Dedifferentiated amniotic fluid mesenchymal stem cell (primary cell): ENCODE measurements at regions not wholly inside any gene's neighbourhood (a gene's known extent, or its start where the extent isn't known, plus 50 kb on each side); places are given as distances from the start of the nearest gene placed in this dataset.
A peak's percentile ranks its signal among the peaks of the same experiment; 100 is the strongest.
"Not testable (repeated sequence)": the region's sequence is repeated elsewhere in the genome, so short reads cannot be mapped to it uniquely, and the experiment has no call there.

Source experiments
- DNase-seq: peaks from one replicate; pipeline ENCODE4 v3.0.0-alpha.2; 2016; ENCODE audit errors: extremely low spot score

DNA sequence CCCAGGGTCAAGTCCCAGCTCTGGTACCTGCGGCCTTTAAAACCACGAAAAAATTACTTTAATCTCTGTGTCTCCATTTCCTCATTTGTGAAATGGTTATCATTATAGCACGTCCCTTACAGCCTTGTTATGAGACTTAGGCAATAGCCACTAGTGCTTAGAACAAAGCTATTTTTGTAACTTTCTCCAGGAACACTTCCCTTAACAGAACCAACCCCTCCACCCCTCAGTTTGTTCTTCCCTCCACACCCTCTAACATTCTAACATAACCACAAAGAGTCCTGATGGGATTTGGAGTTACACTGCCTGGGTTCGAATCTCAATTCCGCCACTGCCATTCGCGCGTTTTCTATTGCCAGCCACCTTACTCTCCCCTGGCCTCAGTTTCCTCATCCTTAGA is 2777.4 kb upstream of the TPTE start:
- DNase-seq, result not testable (repeated sequence)

DNA sequence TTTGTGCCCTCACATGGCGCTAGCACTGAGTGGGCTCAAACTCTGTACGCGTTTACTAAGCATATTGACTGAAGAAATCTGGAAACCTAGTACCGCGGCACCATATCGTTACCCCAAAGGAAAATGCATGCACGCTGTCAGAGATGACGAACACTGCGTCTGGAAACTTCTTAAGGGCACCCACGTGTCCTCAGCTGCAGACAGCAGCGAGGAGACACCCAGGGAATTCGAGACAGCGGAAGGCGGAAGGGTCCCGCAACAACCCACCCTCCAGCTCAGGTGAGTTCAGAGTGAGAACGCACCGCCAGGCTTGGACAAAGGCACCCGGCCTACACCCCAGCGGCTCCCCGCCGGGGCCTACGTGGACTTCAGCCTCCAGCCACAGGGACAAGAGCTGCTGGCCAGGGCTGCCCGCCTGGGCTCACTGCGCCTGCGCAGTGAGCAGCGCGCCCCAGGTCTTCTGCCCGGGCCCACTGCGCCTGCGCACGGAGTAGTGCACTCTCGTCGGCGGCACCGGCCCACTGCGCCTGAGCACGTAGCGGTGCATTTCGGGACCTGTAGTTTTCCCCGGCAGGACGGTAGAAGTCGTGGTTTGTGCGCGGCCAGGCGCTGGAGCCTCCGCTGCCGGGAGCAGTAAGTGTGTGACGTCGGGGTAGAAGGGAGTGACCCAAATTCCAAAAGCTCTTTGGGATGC is 2776.8 kb upstream of the TPTE start:
- DNase-seq, result not testable (repeated sequence)

DNA sequence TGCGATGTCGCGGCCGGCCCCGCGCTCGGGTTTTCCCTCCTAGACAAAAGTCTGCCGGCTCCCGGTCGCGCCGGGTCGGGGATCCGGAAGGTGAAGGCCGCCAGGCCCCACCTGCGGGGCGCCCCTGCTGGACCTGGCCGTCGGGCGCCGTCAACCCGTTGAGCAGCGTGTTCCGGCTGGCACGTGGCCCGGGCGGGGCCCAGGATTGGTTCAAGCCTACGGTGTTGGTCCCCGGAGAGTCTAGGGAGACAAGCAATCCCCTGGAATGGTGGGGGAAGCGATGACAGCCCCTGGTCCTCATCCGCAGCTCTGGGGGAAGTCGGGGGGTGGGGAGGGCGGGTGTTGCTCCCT is 2776.3 kb upstream of the TPTE start:
- DNase-seq, result not testable (repeated sequence)

DNA sequence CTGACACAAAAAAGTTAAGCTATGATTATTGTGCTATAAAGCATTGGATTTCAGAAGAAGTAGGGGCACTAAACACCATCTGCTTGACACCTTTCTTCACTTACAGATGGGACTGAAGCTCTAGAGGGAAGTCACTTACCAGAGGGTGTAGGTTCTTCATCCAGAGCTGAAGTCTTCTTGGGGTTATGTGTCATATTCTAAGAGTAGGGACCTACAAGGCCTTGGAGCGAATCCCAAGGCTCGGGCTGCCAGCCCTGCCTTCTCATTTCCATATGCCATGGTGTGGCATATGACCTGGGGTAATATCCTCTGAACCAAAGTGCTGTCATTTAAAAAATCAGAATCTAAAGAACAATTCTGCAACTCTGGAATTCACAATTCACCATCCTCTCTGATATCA is 2773.4 kb upstream of the TPTE start:
- DNase-seq, result not testable (repeated sequence)

DNA sequence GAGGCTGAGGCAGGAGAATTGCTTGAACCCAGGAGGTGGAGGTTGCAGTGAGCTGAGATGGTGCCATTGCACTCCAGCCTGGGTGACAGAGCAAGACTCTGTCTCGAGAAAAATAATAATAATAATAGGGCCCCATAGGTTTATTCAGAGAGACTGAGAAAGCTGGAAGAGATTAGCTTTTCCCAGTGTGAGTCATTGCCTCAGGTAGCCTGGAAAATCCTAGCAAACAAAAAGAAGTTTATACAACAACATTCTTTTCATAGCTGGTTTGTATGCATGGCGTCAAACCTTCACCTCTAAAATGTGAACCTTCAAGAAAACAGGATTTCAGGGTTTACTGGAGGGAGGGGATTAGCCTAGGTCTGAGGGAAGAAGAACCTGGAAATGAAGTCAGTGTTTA is 2768.8 kb upstream of the TPTE start:
- not testable (repeated sequence) for DNase-seq

DNA sequence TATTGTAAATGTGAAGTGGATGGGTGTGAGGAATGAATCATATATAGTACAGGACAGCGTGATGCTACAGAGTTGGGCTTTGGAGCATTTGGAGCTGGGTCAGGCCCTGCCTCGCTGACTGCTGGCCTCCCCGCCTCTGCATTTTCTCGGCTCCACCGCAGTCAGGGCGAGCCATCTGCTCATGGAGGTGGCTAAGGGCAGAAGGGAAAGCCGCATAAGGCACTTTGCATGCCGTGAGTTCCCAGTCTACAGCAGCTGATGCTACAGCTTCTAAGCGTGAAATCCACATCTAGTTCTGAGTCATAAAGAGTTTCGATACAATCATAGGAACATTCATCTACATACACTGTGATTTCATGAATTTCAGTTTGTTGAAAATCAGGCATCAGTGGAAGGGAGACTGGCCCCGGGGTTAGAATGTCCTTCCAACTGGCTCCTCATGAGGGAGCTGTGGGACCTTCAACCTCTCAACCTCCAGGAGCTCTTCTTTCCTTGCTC is 2768.0 kb upstream of the TPTE start:
- not testable (repeated sequence) for DNase-seq

DNA sequence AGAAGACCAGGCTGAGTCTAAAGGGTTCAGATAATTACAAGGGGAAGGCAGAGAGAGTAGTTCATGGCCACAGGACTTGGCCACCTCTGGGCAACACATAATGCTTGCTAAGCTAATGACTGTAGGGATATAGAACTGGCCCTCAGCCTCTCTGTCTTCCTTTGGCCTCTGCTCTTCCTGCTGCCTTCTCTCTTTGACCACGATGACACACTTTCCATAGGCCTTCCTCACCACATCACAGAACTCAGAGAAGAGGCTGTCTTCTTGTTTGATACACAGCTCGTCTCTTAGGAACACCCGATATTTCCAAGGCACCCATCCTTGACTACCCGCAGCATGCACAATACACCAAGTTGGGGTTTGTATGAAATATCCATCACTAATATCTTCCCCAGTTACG is 2751.4 kb upstream of the TPTE start:
- not testable (repeated sequence) for DNase-seq

DNA sequence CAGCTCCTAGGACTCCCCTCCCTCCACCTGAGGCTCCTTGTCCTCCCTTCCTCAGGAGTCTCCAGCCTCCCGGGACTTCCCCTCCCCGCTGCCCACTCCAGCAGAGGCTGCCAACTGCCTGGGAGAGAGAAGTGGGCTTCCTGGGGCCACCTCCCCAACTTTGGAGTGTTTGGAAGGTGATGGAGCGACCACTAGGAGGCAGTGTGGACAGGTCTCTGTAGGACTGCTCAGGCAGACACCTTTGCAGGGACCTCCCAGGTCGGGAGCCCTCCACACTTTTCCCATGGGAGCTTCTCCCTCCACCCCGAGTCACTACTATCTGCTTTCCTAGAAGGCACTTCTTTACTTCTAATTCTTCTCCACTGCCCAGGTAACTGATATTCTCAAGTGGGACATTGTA is 2747.2 kb upstream of the TPTE start:
- DNase-seq, result not testable (repeated sequence)

DNA sequence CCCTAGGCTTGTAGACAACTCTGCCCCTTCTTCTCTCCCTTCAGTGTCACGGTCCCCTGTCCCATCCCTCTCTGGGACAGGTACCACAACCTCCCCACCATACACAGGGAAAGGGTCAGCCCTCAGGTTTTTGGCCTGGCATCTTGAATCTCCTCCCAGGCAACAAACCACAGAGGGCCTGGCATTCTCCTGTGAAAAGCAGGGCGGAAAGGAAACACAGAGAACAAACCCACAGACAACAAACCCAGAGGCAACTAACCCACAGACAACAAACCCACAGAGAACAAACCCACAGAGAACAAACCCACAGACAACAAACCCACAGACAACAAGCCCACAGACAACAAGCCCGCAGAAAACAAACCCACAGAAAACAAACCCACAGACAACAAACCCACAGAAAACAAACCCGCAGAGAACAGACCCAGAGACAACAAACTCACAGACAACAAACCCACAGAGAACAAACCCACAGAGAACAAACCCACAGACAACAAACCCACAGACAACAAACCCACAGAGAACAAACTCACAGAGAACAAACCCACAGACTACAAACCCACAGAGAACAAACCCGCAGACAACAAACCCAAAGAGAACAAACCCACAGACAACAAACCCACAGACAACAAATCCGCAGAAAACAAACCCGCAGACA is 2745.9 kb upstream of the TPTE start:
- DNase-seq, result peak; percentile 10

DNA sequence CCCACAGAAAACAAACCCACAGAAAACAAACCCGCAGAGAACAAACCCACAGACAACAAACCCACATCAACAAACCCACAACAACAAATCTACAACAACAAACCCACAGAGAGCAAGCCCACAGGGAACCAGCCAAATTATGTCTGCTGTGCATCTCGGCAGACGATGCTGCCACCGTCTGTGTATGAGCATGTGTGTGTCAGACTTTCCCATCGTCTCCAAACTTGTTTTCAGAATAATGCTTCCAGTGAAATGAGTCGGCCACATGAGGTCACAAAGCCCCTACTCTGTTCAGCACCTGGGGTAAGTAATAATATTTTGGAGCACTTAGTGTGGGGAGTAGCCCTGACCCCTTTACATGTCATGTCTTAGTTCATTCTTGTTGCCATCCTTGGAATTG is 2745.3 kb upstream of the TPTE start:
- not testable (repeated sequence) for DNase-seq

DNA sequence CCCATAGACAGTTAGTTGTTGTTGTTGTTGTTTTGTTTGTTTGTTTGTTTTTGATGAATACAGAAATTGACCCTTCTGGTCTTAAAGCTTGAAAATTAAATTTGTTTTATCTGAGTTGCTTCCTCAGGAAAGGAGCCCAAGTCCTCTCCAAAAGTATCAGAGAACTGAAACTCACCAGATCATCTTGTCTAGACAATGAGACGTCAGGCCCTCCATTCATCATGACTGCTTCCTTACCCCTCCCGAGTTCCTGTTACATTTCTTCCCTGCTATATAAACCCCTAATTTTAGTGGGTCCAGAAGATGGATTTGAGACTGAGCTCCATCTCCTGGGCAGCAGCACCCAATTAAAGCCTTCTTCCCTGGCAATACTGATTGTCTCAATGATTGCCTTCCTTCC is 2744.8 kb upstream of the TPTE start:
- not testable (repeated sequence) for DNase-seq

DNA sequence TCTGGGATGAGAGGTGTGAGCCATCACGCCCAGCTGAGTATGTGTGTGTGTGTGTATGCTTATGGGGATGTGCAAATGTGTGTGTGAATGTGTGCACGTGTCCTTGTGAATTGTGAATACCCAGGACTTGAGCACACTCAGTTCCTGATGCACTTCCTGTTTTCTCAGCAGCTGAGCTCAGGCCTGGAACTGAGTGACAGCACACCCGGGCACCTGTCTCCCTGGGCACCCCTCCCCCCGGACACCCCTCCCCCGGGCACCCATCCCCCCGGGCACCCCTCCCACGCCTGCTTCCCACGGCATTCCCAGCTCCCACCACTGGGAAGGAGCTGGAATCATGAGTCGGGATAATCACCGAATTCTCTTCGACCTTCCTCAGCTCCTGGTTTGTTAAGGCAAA is 2744.1 kb upstream of the TPTE start:
- DNase-seq, result not testable (repeated sequence)

DNA sequence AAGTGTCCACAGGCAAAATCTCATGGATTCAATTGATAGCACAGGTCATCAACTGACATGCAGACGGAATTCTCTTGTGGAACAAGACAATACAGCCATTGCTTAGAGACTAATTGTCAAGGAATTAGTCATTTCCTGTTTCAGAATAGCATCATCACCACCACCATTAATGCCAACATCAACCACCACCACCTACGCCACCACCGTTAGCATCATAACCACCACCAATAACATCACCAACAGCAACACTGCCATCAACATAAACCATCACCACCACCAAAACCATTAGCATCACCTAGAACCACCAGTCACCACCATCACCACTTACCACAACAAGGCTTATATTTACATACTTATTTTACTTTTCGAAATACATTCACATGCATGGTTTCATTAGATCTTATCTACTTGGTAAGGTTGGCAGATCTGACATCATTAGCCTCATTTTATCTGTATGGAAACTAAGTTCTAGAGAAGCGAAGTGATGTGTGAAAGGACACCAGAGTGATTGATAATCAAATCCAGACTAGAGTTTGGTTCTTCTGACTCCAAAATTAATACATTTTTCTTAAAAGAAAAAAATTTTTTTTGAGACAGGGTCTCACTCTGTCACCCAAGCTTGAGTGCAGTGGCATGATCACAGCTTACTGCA is 2733.8 kb upstream of the TPTE start:
- not testable (repeated sequence) for DNase-seq

DNA sequence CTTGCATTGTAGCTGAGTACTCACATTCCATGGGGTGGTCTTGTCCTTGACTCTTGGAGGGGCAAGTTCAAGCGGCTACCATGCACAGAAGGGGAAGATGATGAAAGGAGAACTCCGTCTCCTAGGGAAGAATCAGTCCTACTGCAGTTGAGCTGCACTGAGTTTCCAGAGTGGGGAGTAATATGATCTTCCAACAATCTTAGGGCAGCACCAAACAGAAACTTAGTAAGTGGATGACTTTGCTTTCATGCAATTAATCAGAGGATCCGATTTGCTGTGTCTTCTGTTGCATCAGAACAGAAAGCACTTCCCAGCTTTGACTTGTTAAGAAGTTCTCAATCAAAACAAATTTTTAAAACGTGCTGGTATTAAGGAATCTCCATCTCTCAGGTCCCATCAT is 2727.6 kb upstream of the TPTE start:
- DNase-seq, result not testable (repeated sequence)

DNA sequence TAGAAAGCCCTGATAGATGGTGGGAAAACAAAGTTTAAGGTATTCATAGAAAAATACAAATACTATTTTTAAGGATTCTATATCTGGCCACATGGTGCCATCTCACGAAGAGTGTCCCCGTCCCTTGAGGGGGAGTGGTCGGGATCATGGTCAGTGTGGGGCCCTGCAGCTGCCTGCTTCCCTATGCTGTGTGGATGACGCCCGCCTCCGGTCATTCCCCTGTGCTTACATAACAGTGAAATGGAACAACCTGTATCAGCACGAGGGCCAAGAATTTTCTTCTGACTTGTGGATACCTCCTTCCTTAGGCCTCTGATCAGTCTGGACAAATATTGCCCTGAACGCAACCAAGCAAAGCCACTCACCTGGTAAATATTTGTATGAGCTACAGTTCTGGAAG is 2724.1 kb upstream of the TPTE start:
- DNase-seq, result not testable (repeated sequence)

DNA sequence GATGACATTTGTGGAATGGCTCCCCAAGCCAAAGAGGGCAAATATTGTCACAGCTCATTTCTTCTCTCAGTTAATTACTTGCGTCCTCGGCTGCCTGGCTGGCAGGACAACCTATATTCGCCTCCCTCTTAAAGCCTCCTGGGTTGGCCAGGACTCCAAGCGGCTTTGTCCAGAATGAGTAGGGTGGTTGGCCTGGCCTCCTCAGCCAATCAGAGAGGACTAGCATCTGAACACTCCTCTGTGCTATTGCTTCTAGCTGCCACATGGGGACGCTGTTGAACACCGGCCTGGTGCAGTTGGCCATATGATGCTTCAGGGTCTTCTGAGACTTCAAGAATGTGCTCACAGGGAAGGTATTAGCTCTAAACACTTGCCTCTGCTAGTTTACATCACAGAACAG is 2722.9 kb upstream of the TPTE start:
- not testable (repeated sequence) for DNase-seq

DNA sequence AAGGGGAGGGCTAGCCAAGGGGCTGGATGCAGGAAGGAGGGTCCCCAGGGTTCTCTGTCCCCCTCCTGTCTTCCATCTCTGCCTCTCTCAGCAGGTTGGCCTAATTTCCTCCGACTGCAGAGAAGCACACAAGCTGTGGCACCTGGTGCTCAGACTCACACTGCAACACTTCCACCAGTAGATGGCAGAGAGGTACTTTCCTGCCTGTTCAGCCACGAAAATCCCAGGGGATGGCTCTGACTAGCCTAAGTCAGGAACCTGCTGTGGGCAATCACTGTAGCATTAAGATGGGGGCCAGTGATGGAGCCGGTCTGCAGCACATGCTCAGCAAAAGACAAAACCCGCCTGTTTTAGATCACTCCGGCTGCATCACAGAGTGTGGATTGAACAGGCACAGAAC is 2721.7 kb upstream of the TPTE start:
- not testable (repeated sequence) for DNase-seq

DNA sequence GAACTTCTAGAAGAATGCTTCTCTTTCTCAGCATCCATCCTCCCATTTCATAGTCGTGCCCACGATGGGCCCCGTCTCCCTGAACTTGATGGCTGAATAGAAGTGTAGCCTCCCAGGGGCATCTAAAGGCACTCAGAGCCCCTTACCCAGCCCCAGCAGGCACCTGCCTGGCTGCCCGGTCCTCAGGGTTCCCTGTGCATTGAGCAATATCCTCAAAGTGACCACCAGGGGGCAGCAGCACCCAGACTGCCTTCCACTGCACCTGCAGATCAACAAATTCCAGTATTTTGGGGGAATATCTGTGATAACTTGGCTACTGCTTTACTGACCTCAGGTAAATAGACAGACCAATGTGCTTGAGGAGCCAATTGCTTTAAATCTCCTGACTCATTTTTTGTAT is 2707.9 kb upstream of the TPTE start:
- DNase-seq, result not testable (repeated sequence)

DNA sequence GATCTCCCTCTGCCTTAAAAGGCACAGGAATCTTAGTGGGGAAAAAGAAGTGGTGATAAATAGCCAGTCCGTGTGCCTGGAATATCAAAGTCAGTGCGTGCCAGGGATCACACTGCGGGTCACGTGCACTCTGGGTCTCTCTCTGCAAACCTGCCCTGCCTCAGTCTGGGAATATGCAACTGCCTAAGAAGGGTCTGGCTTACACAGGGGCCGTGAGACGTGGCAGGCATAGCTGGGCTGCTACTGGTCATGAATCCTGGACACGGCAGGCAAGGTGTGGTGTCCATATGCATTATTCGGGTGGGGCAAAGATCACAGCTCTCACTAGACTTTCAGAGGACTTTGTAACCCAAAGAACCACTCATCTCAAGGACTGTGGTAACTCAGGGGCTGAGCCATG is 2704.4 kb upstream of the TPTE start:
- DNase-seq, result not testable (repeated sequence)

DNA sequence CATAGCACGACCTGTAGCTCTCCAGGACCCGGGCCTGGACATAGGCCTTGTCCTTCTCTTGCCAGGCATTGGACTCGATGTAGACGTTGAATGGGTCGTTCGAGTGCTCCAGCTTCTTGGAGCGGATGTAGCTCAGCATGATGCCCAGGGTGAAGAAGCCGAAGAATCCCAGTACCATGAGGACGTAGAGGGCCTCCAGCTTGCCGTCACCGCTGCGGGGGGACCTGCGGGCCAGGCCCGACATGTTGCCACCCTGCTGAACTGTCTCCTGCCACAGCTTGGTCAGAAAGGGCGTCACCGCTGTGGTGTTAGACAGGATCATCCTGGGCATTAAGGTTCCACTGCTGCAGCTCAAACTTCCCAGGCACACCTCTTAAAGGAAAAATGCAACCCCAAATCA is 2702.1 kb upstream of the TPTE start:
- not testable (repeated sequence) for DNase-seq

DNA sequence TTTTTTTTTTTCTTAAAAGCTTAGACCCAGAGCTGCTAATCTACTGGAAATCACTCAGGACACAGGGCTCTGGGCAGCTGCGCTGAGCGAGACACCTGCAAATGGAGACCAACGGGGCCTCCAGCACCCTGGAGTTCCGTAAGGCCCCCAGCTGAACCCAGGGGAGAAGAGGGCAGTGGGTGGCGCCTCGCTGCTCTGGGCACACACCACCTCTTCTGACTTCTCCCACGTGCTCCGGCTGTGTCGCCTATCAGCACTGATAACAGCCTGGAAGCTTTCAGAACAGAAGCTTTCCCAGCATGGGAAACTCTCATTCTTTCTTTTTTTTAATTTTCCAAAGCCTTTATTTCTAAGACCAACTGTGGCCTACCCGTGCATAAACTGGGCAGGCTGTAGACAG is 2695.8 kb upstream of the TPTE start:
- not testable (repeated sequence) for DNase-seq

DNA sequence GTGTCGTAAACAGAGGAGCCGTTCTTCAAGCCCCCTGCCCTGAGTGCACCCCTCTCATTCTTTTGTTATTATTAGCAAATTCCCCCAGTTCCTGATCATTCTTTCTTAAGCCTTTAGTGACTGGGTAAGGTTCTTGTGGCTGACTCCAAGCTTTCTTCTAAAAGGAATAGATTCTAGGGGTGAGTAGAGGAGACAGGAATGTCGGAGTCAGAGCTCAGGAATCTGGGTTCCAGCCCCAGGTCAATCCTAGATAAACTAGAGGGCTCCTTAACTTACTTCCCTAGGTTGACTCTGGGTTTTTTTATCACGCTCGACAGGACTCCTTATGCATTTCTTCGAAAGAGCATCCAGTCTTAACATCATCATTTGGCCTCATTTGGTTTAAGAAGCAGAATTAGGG is 2695.2 kb upstream of the TPTE start:
- DNase-seq, result not testable (repeated sequence)

DNA sequence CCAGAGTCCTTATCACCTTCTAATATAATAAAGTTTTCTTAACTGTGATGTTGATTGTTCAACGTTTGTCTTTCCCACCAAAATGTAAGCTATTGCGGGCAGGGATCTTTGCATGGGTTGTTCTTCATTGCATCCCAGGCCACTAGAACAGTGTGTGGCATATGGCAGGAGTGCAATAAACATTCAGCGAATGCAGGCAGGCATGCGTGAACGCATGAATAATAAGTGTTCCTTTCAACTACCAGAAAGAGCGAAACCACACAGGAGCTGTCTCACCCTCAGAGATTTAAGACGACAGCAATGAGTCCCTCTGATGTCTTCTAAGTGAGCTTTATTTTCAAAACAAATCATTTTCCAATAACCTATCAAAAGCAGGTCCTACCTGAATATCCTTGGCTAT is 2693.1 kb upstream of the TPTE start:
- DNase-seq, result not testable (repeated sequence)
